GM12892 (cell line): ENCODE measurements at regions not wholly inside any gene's neighbourhood (a gene's known extent, or its start where the extent isn't known, plus 50 kb on each side); places are given as distances from the start of the nearest gene placed in this dataset.

Source experiments
- POLR2A ChIP-seq: IDR thresholded peaks from 2 replicates; pipeline ENCODE4 v1.6.1; 2011; ENCODE audit warnings: low read depth, low read length, control low read depth
- POLR2AphosphoS5 ChIP-seq: IDR thresholded peaks from 2 replicates; pipeline ENCODE4 v1.6.1; 2011; ENCODE audit warnings: low read depth, low read length, control low read depth
- TAF1 ChIP-seq: IDR thresholded peaks from 2 replicates; pipeline ENCODE4 v1.6.1; 2011; ENCODE audit warnings: low read depth, mild to moderate bottlenecking, control low read depth, low read length, borderline replicate concordance

DNA sequence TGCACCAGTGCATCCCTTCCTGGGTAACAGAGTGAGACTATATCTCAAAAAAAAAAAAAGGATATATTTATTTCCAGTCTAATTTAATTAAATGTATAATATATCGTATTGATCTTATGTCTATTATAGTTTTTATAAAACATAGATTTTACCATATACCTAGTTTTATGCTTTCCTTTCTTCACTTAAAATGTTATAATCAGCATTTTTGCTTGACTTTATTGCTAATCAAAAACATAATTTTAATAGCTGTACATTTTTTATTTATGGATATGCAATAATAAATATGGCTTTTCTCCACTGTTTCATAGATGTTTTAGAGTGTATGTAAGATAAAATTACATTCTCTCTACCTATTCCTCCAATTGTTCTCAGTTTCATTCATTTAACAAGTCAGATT, 958.0 kb downstream of the EPHA4 start:
- TF ChIP-seq POLR2AphosphoS5: no peak
- no peak for TF ChIP-seq POLR2A
- TF ChIP-seq TAF1: no peak
